GM21619 (cell line): ENCODE measurements at regions not wholly inside any gene's neighbourhood (a gene's known extent, or its start where the extent isn't known, plus 50 kb on each side); places are given as distances from the start of the nearest gene placed in this dataset.

ENCODE experiments used
- ATAC-seq: cut with Tn5 transposase; IDR thresholded peaks from one replicate; pipeline ENCODE4 v1.9.1; 2021; ENCODE audit not compliant: unreplicated experiment

DNA sequence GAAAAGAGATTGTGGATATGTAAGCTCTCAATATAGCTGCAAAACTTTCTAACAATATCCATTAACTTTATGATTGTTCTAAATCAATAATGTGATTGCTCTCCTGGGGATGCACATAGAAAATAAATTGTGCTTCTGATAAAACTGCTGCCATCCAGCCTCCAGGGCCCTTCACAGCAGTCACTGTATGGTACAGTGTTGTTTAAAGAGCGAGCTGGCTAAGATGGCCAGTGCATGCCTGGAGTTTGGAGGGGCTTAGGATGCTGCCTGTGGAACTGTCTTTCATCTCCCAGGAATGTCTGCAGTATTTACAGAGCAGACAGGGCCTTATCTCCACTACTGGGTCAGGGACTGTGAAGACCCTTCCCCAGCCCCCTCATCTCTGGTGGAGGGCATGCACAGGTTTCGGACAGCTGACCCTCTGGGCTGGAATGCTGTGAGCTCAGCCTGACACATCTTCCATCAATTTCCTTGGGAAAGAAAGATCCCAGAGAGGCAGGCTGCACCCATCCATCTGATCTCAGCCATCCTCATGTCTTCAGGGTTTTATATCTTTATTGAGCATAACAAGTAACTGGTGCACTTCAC lies 137.0 kb downstream of the PLPP3 start:
- no peak for ATAC-seq

DNA sequence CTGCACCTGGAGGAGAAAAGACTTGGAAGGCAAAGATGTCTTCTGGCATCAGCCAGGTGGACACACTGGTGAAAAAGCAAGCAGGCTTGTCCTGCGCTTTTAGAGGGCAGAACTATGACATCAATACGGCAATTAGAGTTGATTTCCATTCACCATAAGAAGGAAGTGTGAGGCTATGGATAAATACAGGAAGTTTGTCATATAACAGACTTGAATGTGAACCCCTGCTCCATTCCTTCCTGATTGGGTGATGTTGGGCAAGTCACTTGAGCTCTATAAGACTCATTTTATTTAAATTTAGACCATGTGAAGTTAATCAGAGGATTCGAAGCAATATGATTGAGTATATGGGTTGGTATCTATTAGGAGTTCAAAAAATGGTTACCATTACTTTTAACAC lies 137.8 kb downstream of the PLPP3 start:
- ATAC-seq = no peak

DNA sequence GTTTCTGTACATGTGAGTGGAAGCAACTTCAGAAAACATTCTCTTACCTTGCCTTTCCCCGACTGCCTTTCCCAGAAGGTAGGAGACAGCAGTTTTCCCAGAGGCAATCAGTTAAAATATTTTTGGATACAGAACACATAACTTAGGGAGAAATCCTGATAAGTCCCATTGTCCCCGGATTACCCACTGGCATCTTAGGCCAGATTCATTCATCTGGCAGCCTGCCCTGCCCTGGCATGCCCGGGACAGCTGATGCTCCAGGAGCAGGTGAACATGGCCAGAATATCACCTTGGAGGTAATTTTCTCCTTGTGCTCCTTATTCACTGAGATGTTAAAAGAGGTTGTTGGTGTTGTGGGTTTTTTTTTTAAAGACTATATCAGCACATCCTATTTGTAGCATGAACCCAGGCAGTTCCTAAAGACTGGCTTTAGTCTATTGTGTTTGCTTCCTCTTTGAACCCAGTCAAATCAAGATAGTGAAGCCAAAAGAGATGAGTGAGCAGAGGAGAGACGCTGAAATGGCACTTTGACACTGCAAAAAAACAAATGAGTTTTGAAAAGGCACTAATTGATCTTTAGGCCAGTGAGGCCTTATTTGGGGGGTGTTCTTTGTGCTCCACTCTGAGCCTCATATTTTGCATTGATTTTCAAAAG lies 139.6 kb downstream of the PLPP3 start:
- ATAC-seq = no peak

GRCh38 chr1:56438901-56439551 lies 140.3 kb downstream of the PLPP3 start:
- no peak for ATAC-seq

DNA sequence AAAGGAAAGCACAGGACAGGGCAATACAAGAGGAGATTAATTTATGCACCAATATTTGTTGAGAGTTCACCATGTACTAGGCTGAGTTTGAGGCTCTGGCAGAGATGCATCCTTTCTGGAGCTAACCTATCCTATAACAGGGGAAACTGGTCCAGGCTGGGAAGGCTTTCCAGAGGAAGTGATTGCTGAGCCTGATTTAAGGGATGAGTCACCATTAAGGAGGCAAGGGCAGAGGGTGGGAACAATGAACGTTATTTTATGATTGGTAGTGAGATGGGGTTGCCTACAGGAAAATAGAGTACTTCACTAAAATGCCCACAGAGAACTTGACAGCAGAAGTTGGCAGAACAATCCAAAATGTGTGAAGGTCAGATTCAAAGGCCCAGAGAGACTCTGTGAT lies 141.4 kb downstream of the PLPP3 start:
- ATAC-seq = no peak

GRCh38 chr1:56436912-56437417 lies 142.4 kb downstream of the PLPP3 start:
- ATAC-seq = no peak

DNA sequence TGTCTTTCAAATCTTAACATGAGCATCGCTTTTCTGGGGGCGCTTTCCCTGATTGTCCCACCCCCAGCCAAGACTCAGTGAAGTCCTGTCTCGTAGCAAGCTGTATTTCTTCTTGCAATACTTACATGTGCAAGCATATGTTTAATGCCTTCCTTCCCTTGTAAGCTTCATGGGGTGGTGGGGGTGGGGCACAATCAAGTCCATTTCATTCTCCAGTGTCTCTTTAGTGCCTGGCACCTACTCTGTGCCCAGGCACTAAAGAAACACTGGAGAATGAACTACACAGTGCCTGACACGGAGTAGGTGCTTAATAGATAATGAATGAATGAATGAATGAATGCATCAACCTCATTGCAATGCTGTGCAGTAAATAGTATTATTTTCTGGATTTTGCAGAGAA lies 143.1 kb downstream of the PLPP3 start:
- ATAC-seq = no peak

GRCh38 chr1:56435434-56436262 lies 143.7 kb downstream of the PLPP3 start:
- ATAC-seq = no peak

GRCh38 chr1:56434740-56435139 lies 144.6 kb downstream of the PLPP3 start:
- no peak for ATAC-seq

- no peak for ATAC-seq
Observed at GRCh38 chr1:56434025-56434424, 145.3 kb downstream of the PLPP3 start.

GRCh38 chr1:56433056-56433577 lies 146.2 kb downstream of the PLPP3 start:
- no peak for ATAC-seq

GRCh38 chr1:56432166-56432971 lies 147.0 kb downstream of the PLPP3 start:
- no peak for ATAC-seq

DNA sequence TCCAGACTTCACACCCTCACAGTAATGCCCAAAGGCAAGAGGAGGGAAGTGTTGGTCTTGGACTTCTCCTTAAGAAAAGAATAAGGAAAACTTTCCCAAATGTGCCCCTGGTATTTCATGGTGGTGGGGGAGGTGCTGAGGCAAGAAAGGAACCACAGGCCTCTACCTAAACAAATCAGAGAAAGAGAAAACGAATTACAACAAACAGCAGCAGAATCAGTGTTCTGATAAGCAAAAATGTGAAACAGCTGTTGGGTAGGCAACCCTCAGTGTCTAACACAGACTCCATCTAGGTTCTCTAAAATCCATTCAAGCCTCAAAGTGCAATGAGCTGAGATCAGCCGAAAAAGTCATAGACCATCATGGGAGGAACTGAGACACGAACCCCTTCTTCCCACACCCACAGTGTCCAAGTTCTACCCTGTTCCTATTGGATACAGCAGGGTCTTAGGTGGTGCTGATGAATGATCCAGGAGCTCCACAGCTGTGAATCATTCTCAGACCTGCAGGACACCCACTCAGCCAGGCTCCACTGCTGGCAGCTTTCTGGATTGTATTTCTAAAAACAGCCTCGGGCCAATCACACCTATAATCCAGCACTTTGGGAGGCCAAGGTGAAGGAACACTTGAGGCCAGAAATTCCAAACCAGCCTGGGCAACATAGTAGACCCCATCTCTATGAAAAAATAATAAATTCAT lies 149.1 kb downstream of the PLPP3 start:
- no peak for ATAC-seq

DNA sequence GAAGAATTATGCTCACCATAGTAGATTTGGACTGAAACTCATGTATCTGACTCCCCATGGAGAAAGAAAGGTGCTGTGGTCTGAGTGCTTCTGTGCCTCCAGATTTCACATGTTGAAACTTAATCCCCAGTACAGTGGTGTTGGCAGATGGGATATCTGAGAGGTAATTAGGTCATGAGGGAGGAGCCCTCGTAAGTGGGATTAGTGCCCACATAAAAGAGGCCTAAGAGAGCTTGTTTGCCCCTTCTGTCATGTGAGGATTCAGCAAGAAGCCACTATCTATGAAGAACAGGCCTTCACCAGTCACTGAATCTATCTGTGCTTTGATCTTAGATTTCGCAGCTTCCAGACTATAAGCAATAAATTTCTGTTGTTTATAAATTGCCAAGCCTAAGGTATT lies 150.1 kb downstream of the PLPP3 start:
- no peak for ATAC-seq

GRCh38 chr1:56426587-56427381 lies 152.6 kb downstream of the PLPP3 start:
- no peak for ATAC-seq

GRCh38 chr1:56425494-56426037 lies 153.8 kb downstream of the PLPP3 start:
- ATAC-seq = no peak

DNA sequence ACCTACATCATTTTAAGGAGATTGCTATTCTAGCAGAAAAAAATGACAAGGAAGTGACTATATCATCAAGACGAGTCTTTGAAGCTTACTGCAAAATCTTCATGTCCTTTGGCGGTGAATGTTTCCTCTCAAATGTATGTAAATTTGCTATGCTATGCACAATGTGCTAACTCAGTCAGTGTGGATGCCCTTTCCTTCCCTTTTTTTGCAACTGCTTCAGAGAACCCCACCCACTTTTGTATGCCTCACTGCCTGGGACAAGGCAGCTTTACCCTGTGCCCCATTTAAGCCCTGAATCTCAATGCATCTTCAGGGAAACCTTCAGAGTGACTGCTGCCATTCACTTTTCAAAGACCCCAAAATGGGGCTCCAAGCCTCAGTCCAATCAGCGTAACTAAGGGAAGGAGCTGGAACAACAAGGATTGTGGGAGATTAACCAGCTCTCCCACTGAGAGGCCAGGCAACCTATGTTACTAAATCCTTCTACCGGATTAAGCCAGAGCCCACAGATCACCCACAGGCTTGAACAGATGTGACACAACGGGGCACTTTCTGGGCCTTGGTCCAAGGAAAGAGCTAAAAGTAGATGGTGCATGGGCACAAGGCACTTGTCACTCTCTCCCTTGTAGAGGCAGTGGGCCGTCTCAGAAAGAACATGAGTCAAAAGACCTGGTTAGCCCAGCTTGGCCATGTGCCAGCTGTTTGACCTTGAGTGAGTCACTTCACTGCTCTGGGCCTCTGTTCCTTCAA lies 154.4 kb downstream of the PLPP3 start:
- no peak for ATAC-seq

DNA sequence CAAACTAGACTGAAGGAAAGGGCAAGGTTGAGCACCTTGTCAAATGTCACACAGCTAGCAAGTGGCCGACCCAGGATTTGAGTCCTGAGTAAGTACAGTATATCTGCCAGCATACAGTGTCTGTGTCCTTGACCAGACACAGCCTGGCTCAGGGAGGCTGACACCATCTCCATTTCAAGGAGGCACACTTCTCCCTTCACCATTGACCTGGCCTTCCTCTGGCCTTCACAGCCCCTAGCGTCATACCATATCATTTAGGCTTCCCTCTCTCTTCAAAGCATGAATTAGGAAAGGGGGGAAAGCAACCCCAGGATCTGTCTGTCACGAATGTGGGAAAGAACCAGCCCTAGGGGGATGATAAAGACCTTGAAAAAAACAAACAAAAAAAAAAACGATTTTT lies 155.6 kb downstream of the PLPP3 start:
- ATAC-seq = no peak
